Stimulated activated memory B cell treated with anti-CD40 and anti-IgM and Interleukin-4, amounts not matched to agents 10 μg/mL and 1 μg/mL and 100 μg/mL, for 72 hours (primary cell): ENCODE measurements at regions not wholly inside any gene's neighbourhood (a gene's known extent, or its start where the extent isn't known, plus 50 kb on each side); places are given as distances from the start of the nearest gene placed in this dataset.
A peak's percentile ranks its signal among the peaks of the same experiment; 100 is the strongest.

Experiments used
- ATAC-seq: fragments of 150-1000 bp; cut with Tn5 transposase; 2 replicates; pipeline ENCODE4 v1.10.0; 2021
- H3K27ac Mint-ChIP-seq: one replicate; pipeline ENCODE4 v1.8.0; 2022; ENCODE audit warnings: mild to moderate bottlenecking, mixed read lengths
- H3K27me3 Mint-ChIP-seq: one replicate; pipeline ENCODE4 v1.8.0; 2022; ENCODE audit warnings: mixed read lengths
- H3K36me3 Mint-ChIP-seq: one replicate; pipeline ENCODE4 v1.8.0; 2022; ENCODE audit warnings: mixed read lengths
- H3K4me1 Mint-ChIP-seq: one replicate; pipeline ENCODE4 v1.8.0; 2022; ENCODE audit warnings: mixed read lengths
- H3K4me3 Mint-ChIP-seq: one replicate; pipeline ENCODE4 v1.8.0; 2022; ENCODE audit warnings: mild to moderate bottlenecking, moderate library complexity, mixed read lengths
- H3K9me3 Mint-ChIP-seq: one replicate; pipeline ENCODE4 v1.8.0; 2022; ENCODE audit warnings: mixed read lengths

- no peak overlapping the region for H3K4me3 Mint-ChIP-seq
- peaks cover 13% of the 10 kb centered on the region for H3K9me3 Mint-ChIP-seq
- no peak overlapping the region for H3K27ac Mint-ChIP-seq
- peak; percentile 13 for ATAC-seq
- H3K36me3 Mint-ChIP-seq, result no peaks in the 10 kb centered on the region
- H3K4me1 Mint-ChIP-seq, result no peaks in the 10 kb centered on the region
- H3K27me3 Mint-ChIP-seq, result peaks cover 29% of the 10 kb centered on the region
Measured at GRCh38 chr16:88316151-88316550, 66.6 kb upstream of the ZNF469 start.

DNA sequence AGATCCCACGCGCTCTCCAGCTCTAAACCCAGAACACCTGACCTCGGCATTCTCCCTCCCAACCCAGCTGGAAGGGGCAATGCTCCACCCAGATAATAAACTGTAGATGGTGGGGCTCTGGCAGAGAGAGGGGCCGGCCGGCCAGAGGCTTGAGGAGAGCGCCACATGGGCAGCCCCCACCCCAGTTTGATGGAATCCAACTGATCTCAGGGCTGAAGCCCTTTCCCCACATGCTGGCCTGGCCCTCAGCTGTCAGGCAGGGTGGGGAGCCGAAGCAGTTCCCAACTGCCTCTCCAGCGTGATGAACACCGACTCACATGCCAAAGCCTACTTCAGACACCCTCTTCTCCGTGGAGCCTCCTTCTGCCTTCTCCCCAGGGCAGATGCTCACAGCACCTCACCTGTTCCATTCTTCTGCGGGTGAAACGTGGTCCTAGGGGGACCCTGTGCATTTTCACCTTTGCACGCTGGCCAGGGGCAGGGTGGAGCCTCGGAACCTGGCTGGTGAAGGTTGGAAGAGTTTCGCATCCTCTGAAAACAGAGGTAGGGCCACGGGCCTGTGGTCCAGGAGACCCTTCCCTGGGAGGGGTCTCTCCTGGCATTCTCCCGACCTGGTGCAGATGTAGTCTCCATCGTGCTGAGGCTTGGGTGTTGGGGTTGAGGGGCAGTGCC, 65.7 kb upstream of the ZNF469 start:
- peaks cover 29% of the 10 kb centered on the region for H3K27me3 Mint-ChIP-seq
- H3K27ac Mint-ChIP-seq, result no peak overlapping the region
- peaks cover 11% of the 10 kb centered on the region for H3K9me3 Mint-ChIP-seq
- no peaks in the 10 kb centered on the region for H3K4me1 Mint-ChIP-seq
- H3K4me3 Mint-ChIP-seq, result no peak overlapping the region
- no peaks in the 10 kb centered on the region for H3K36me3 Mint-ChIP-seq
- no peak for ATAC-seq

DNA sequence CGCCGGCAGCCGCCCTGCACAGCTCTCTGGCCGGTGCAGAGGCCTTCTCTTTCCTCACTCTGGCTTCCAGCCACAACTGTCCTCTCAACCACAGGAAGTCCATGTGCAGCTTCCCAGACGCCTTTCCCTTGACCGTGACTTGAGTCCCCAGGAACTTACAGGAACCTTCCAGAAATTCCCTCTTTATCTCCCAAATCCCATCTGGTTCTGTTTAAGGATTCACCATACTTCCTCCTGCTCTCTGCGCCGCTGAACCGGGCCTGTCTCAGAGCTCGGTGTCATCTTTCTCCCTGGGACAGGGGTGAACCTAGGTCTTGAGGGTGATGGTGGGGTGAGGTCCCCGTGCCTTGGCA, 65.2 kb upstream of the ZNF469 start:
- Mint-ChIP-seq H3K4me1 (no peaks in the 10 kb centered on the region), H3K36me3 (no peaks in the 10 kb centered on the region), H3K27me3 (peaks cover 29% of the 10 kb centered on the region), H3K9me3 (peaks cover 6% of the 10 kb centered on the region), H3K4me3 (no peak overlapping the region), H3K27ac (no peak overlapping the region)
- ATAC-seq, result no peak

- no peak overlapping the region for H3K4me3 Mint-ChIP-seq
- H3K9me3 Mint-ChIP-seq, result peaks cover 5% of the 10 kb centered on the region
- ATAC-seq, result no peak
- no peak overlapping the region for H3K27ac Mint-ChIP-seq
- H3K4me1 Mint-ChIP-seq, result no peaks in the 10 kb centered on the region
- H3K36me3 Mint-ChIP-seq, result no peaks in the 10 kb centered on the region
- peaks cover 29% of the 10 kb centered on the region for H3K27me3 Mint-ChIP-seq
Measured at GRCh38 chr16:88318051-88318450, 64.7 kb upstream of the ZNF469 start.

GRCh38 chr16:88318521-88318920, 64.2 kb upstream of the ZNF469 start:
- no peak overlapping the region for H3K4me3 Mint-ChIP-seq
- no peaks in the 10 kb centered on the region for H3K36me3 Mint-ChIP-seq
- H3K9me3 Mint-ChIP-seq, result peaks cover under 1% of the 10 kb centered on the region

DNA sequence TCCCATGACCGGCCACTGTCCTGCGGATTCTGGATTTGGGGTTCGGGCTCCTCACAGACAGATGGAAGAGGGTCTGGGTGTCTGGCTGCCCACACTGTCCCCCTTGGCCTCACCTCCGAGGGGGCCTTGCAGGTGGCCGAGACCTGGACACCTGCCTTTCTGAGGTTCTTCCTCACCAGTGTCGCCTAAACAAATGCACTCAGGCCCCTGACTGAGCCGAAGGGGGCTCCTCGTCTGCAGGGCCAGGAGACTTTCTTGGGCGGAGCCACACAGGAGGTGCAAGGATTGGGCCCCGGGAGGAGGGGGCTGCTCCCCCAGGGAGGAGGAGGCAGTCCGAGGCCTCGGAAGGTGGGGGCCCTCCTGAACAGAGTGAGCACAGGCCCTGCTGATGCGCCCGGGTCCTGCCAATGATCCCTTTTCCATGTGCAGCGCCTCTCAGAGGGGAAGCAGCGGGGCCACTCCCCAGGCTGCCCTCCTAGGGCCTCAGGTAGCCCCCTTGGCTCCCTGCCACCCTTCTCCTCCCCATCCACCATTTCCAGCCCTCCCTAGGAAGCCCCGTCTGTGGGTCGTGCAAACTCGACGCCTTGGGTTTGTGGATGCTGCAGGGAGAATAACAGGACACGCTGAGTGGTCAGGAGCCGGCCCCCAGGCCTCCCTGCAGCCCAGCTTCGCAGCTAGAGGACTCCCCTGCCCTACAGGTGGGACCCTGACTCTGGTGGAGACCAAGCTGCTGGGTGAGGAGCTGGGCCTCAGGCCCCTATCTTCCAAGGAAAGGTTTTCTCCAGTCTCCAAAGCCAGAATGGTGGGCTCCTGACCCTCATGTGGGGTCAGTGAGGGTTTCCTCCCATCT, 63.4 kb upstream of the ZNF469 start:
- H3K4me3 Mint-ChIP-seq, result no peak overlapping the region
- no peak overlapping the region for H3K27ac Mint-ChIP-seq
- peaks cover 29% of the 10 kb centered on the region for H3K27me3 Mint-ChIP-seq
- H3K9me3 Mint-ChIP-seq, result no peaks in the 10 kb centered on the region
- H3K36me3 Mint-ChIP-seq, result no peaks in the 10 kb centered on the region
- no peak for ATAC-seq
- H3K4me1 Mint-ChIP-seq, result no peaks in the 10 kb centered on the region

More at GRCh38 chr16:88318521-88318920, 64.2 kb upstream of the ZNF469 start:
- no peak for ATAC-seq
- H3K27me3 Mint-ChIP-seq, result peaks cover 29% of the 10 kb centered on the region
- no peaks in the 10 kb centered on the region for H3K4me1 Mint-ChIP-seq
- H3K27ac Mint-ChIP-seq, result no peak overlapping the region

DNA sequence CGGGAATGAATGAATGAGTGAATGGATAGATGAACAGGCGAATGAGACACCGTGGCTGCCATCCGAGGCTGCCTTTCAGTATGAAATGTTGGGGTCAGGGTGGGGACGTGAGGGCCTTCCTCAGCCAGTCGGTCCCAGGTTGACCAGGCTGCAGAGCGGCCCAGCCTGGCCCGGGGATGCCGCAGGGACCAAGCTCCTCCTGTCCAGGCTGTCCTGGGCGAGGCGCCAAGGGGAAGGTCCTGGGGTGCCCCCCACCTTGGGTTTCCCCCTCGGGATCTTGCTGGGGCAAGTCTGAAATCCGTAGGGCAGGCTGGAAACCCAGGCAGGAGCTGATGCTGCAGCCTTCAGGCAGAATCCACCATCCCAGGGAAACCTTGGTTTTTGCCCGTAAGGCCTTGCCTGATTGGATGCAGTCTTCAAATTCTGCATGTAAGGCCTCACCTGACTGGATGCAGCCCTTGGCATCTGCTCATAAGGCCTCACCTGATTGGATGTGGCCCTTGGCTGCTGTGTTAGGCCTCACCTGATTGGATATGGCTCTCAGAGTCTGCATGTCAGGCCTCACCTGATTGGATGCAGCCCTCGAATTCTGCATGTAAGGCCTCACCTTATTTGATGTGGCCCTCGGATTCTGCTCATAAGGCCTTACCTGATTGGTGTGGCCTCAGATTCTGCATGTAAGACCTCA, 61.7 kb upstream of the ZNF469 start:
- no peaks in the 10 kb centered on the region for H3K4me1 Mint-ChIP-seq
- H3K27me3 Mint-ChIP-seq, result peaks cover 33% of the 10 kb centered on the region
- no peaks in the 10 kb centered on the region for H3K9me3 Mint-ChIP-seq
- H3K36me3 Mint-ChIP-seq, result no peaks in the 10 kb centered on the region
- H3K27ac Mint-ChIP-seq, result no peak overlapping the region
- no peak overlapping the region for H3K4me3 Mint-ChIP-seq
- ATAC-seq, result no peak

DNA sequence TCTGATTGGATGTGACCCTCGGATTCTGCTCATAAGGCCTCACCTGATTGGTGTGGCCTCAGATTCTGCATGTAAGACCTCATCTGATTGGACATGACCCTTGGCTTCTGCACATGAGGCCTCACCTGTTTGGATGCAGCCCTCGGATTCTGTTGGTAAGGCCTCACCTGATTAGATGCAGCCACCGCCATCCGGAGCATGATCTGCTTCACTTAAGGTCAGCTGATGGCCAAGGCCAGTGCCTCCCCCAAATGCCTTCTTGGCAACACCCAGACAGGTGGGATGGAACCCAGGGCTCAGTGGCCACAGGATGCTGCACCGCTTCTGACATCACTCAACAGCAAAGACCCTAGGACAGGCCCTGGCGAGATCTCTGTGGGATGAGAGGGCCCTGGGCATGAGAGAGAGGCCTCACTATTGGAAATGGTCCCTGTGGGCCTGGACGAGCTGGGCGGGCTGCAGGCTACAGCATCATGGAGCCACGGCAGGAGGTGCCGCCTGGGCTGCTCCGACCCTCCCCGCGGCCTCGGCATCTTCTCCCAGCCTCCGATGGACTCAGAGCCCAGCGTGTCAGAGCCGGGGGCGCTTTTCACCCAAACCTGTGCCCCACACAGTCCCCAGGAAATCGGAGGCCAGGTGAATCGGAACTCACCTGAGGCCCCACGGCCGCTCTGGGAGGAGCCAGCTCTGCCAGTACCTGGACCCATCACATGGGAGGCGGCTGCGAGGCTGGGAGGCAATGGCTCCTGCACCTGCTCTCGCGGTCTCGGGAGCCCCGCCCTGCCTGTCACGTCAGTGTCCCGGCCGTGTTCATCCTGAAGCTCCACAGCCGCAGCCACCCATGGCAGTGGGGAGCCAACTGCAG, 60.9 kb upstream of the ZNF469 start:
- no peaks in the 10 kb centered on the region for H3K9me3 Mint-ChIP-seq
- H3K4me3 Mint-ChIP-seq, result no peak overlapping the region
- H3K36me3 Mint-ChIP-seq, result no peaks in the 10 kb centered on the region
- no peak for ATAC-seq
- H3K4me1 Mint-ChIP-seq, result no peaks in the 10 kb centered on the region
- no peak overlapping the region for H3K27ac Mint-ChIP-seq
- H3K27me3 Mint-ChIP-seq, result peaks cover 33% of the 10 kb centered on the region

GRCh38 chr16:88322500-88322970, 60.2 kb upstream of the ZNF469 start:
- ATAC-seq, result no peak
- Mint-ChIP-seq H3K27ac (no peak overlapping the region), H3K4me1 (no peaks in the 10 kb centered on the region)

DNA sequence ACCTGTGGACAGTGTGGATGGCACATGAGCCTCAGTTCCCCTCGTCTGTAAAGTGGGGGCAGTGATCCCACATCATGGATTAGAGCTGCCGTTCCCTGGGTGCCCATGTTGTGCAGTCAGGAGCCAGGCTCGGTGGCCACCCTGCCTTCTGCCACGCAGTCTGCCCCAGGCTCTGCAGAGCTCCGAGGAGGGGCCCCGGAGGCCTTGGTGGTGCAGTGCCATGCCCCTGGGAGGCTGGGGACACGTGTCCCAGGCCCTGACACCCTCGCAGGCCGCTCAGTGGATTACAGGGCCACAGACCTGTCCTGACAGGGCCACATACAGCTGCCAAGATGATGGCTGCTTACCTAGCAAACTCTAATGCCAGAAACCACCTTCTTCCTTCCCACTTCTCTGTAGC, 59.7 kb upstream of the ZNF469 start:
- Mint-ChIP-seq H3K9me3 (no peaks in the 10 kb centered on the region), H3K4me3 (no peak overlapping the region), H3K4me1 (no peaks in the 10 kb centered on the region), H3K36me3 (no peaks in the 10 kb centered on the region), H3K27me3 (peaks cover 29% of the 10 kb centered on the region), H3K27ac (no peak overlapping the region)
- ATAC-seq, result no peak

More at GRCh38 chr16:88322500-88322970, 60.2 kb upstream of the ZNF469 start:
- H3K36me3 Mint-ChIP-seq, result no peaks in the 10 kb centered on the region
- no peaks in the 10 kb centered on the region for H3K9me3 Mint-ChIP-seq
- no peak overlapping the region for H3K4me3 Mint-ChIP-seq
- H3K27me3 Mint-ChIP-seq, result peaks cover 33% of the 10 kb centered on the region

DNA sequence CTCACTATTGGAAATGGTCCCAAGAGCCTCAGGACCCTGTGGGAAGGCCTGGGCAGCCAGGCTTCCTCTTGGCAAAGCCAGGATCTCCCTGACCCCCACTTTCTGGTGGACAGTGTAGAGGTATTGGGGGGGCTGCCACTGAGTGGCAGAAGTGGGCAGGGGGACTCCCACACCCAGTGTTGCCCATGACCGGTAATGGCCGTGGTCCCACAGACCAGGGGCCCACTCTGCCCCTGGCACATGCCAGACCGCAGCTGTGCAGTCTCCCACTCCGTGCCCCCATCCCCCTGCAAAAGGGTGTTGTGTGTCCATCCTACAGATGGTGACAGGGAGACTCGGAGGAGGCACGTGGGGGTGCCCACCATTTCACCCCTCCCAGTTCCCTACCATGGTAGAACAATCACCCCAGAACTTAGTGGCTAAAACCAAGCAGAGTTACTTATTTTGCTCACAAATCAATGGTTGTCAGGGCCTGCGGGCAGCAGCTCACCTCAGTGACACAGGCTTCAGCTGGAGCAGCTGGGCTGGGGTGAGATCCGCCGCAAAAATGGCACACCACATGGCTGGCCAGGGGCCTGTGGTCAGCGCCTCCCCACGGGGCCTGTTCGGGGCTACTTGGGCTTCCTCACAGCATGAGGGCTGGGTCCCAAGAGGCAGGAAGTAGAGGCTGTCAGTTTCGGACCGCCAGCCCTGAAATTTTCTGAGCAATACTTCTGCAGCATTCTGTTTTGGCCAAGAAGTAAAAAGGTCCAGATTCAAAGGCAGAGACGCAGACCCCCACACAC, 59.0 kb upstream of the ZNF469 start:
- Mint-ChIP-seq H3K4me1 (no peaks in the 10 kb centered on the region), H3K36me3 (no peaks in the 10 kb centered on the region), H3K4me3 (no peak overlapping the region), H3K27ac (no peak overlapping the region), H3K27me3 (peaks cover 22% of the 10 kb centered on the region), H3K9me3 (no peaks in the 10 kb centered on the region)
- ATAC-seq, result no peak

DNA sequence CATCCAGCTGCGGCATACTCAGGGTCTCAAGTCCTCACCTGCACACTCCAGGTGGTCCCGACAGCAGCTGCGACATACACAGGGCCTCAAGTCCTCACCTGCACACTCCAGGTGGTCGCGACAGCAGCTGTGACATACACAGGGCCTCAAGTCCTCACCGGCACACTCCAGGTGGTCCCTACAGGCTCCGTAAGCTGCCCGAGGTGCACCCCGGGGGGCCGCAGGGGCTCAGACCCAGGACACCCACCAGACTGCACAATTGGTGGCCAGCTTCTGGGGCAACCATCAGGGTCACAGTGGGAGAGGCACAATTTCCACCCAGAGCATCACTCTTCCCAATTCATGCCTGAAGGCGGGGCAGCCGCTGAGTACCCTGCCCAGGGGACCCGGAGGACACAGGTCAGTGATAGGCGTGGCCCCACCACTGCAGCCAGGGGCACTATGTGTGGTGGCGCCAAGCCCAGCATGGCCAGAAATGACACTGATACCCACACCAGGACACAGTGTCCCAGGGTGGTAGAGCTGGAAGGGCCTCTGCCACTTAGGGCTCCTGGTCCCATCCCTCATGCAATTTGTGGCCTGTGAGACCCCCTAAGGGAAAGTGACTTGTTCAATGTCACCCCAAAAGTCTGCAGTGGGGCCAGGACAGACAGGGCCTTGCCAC, 57.5 kb upstream of the ZNF469 start:
- peaks cover 20% of the 10 kb centered on the region for H3K27me3 Mint-ChIP-seq
- no peaks in the 10 kb centered on the region for H3K36me3 Mint-ChIP-seq
- H3K27ac Mint-ChIP-seq, result no peak overlapping the region
- no peaks in the 10 kb centered on the region for H3K9me3 Mint-ChIP-seq
- H3K4me3 Mint-ChIP-seq, result no peak overlapping the region
- no peaks in the 10 kb centered on the region for H3K4me1 Mint-ChIP-seq
- no peak for ATAC-seq

- Mint-ChIP-seq H3K27ac (no peak overlapping the region), H3K36me3 (no peaks in the 10 kb centered on the region), H3K27me3 (peaks cover 20% of the 10 kb centered on the region), H3K4me1 (no peaks in the 10 kb centered on the region), H3K4me3 (no peak overlapping the region), H3K9me3 (no peaks in the 10 kb centered on the region)
- ATAC-seq, result no peak
Measured at GRCh38 chr16:88325976-88326375, 56.8 kb upstream of the ZNF469 start.
